ENCODE measurements at regions not wholly inside any gene's neighbourhood (a gene's known extent, or its start where the extent isn't known, plus 50 kb on each side); places are given as distances from the start of the nearest gene placed in this dataset.

GRCh38 chr1:17932164-17932563 is 175.4 kb upstream of the IGSF21 start:
- Histone ChIP-seq H3K4me1 (ENCODE audit: control insufficient read depth in 1 of 2, insufficient read depth in 2 of 2, low read depth in 1 of 2, low read length in 1 of 2) (peaks cover 0 to 35% of the 10 kb centered on the region in 2 experiments; a peak in 2 of 4 replicates), H3K9me3 (no peaks in the 10 kb centered on the region), H3K27ac (ENCODE audit: low read depth in 2 of 2, low read length in 1 of 2) (no peak overlapping the region), H3K36me3 (replicated peaks in 1 of 2; ENCODE audit: control insufficient read depth in 1 of 2, insufficient read depth in 2 of 2, low read length in 1 of 2) (no peaks in the 10 kb centered on the region), H3K4me2 (no peak overlapping the region), H3K79me2 (ENCODE audit: insufficient read depth) (no peaks in the 10 kb centered on the region), H3K9me2 (no peaks in the 10 kb centered on the region), H3K4me3 (ENCODE audit: low read depth in 2 of 2, low read length in 1 of 2) (no peak overlapping the region), H3F3A (replicated peaks; ENCODE audit: insufficient read depth) (no peaks in the 10 kb centered on the region), H3K27me3 (ENCODE audit: insufficient read depth) (no peaks in the 10 kb centered on the region), H2AFZ (ENCODE audit: low read depth) (no peak overlapping the region), H4K20me1 (ENCODE audit: insufficient read depth) (no peaks in the 10 kb centered on the region), H3K9ac (no peak overlapping the region)
- 33% methylated on average over 4 of the region's 4 CpGs for WGBS (ENCODE audit: low lambda C conversion rate)
- CTCF ChIA-PET = interaction anchor here (1.0 to 4.6 kb wide), 4 partner anchors 9 to 649 kb away, joined by 3 to 38 read pairs (median 18); no protein-coding TSS in a partner anchor
- POLR2A ChIA-PET = no interaction called here
- no peak for DNase-seq
- no peak for TF ChIP-seq YY1 (IDR thresholded peaks at IDR 0.05; ENCODE audit: low read depth)
- no peak for TF ChIP-seq FOXM1 (IDR thresholded peaks at IDR 0.05; ENCODE audit: low read depth)
- no peak for TF ChIP-seq CHD2 (IDR thresholded peaks at IDR 0.05; ENCODE audit: low read length, partially characterized antibody)

- Histone ChIP-seq H3K79me2 (ENCODE audit: insufficient read depth) (no peaks in the 10 kb centered on the region), H3K4me3 (ENCODE audit: low read depth in 2 of 2, low read length in 1 of 2) (no peak overlapping the region), H3K4me1 (ENCODE audit: control insufficient read depth in 1 of 2, insufficient read depth in 2 of 2, low read depth in 1 of 2, low read length in 1 of 2) (peaks cover 0 to 35% of the 10 kb centered on the region in 2 experiments; a peak in 2 of 4 replicates), H3K27me3 (ENCODE audit: insufficient read depth) (no peaks in the 10 kb centered on the region), H3K9me3 (no peaks in the 10 kb centered on the region), H3F3A (replicated peaks; ENCODE audit: insufficient read depth) (no peaks in the 10 kb centered on the region), H3K9me2 (no peaks in the 10 kb centered on the region), H3K27ac (ENCODE audit: low read depth in 2 of 2, low read length in 1 of 2) (peak overlapping the region in 1 of 2 experiments; percentile 87; a peak in 2 of 4 replicates), H3K4me2 (no peak overlapping the region), H3K36me3 (replicated peaks in 1 of 2; ENCODE audit: control insufficient read depth in 1 of 2, insufficient read depth in 2 of 2, low read length in 1 of 2) (no peaks in the 10 kb centered on the region), H4K20me1 (ENCODE audit: insufficient read depth) (no peaks in the 10 kb centered on the region), H2AFZ (ENCODE audit: low read depth) (no peak overlapping the region), H3K9ac (no peak overlapping the region)
- ChIA-PET POLR2A (interaction anchor here (0.9 kb wide), 2 partner anchors 205 to 209 kb away, joined by 3 to 4 read pairs; no protein-coding TSS in a partner anchor), CTCF (interaction anchor here (0.7 to 4.6 kb wide), 16 partner anchors 9 to 648 kb away, joined by 3 to 38 read pairs (median 4); no protein-coding TSS in a partner anchor)
- WGBS (ENCODE audit: low lambda C conversion rate) = 45% methylated on average over 7 of the region's 7 CpGs
- DNase-seq = no peak
- no peak for TF ChIP-seq ELF1 (IDR thresholded peaks at IDR 0.05)
- no peak for TF ChIP-seq SIN3A (IDR thresholded peaks at IDR 0.05; ENCODE audit: borderline replicate concordance, low read depth, low read length)
- no peak for TF ChIP-seq SMC3 (IDR thresholded peaks at IDR 0.05; ENCODE audit: low read depth, low read length)
- no peak for TF ChIP-seq NFIC (IDR thresholded peaks at IDR 0.05; ENCODE audit: borderline replicate concordance)
- TF ChIP-seq JUND (IDR thresholded peaks at IDR 0.05) = no peak
- TF ChIP-seq EZH2phosphoT487 (IDR thresholded peaks at IDR 0.05; ENCODE audit: borderline replicate concordance, low read depth) = no peak
- TF ChIP-seq CTCF (IDR thresholded peaks at IDR 0.05) = no peak
- TF ChIP-seq FOXJ3 (CRISPR knock-in tag; IDR thresholded peaks at IDR 0.05) = no peak
- no peak for TF ChIP-seq MAX (IDR thresholded peaks at IDR 0.05; ENCODE audit: low read depth)
- TF ChIP-seq REST (IDR thresholded peaks at IDR 0.05; ENCODE audit: low read depth, low read length) = no peak
- TF ChIP-seq EP300 (IDR thresholded peaks at IDR 0.05; ENCODE audit: borderline replicate concordance in 1 of 2, low read depth in 1 of 2, low read length in 1 of 2) = no peak
- no peak for TF ChIP-seq YY1 (IDR thresholded peaks at IDR 0.05; ENCODE audit: low read depth)
- no peak for TF ChIP-seq GABPA (IDR thresholded peaks at IDR 0.05; ENCODE audit: low read depth)
- no peak for TF ChIP-seq RAD21 (IDR thresholded peaks at IDR 0.05; ENCODE audit: low read length)
- no peak for TF ChIP-seq TCF12 (IDR thresholded peaks at IDR 0.05)
- no peak for TF ChIP-seq IRF3 (IDR thresholded peaks at IDR 0.05; ENCODE audit: low read depth, low read length)
- no peak for TF ChIP-seq FOSL2 (IDR thresholded peaks at IDR 0.05; ENCODE audit: borderline replicate concordance, low read depth)
- TF ChIP-seq MXI1 (IDR thresholded peaks at IDR 0.05; ENCODE audit: low read depth, low read length) = no peak
Observed at GRCh38 chr1:17933501-17933900, 174.1 kb upstream of the IGSF21 start.
